Fibroblast of skin of left biceps (primary cell): ENCODE measurements at regions not wholly inside any gene's neighbourhood (a gene's known extent, or its start where the extent isn't known, plus 50 kb on each side); places are given as distances from the start of the nearest gene placed in this dataset.
"Not testable (repeated sequence)": the region's sequence is repeated elsewhere in the genome, so short reads cannot be mapped to it uniquely, and the experiment has no call there.

Experiments used
- DNase-seq, 2 experiments: peaks; one replicate each; pipeline ENCODE4 v3.0.0-alpha.2; 2013; ENCODE audit warnings: low read depth in 2 of 2

DNA sequence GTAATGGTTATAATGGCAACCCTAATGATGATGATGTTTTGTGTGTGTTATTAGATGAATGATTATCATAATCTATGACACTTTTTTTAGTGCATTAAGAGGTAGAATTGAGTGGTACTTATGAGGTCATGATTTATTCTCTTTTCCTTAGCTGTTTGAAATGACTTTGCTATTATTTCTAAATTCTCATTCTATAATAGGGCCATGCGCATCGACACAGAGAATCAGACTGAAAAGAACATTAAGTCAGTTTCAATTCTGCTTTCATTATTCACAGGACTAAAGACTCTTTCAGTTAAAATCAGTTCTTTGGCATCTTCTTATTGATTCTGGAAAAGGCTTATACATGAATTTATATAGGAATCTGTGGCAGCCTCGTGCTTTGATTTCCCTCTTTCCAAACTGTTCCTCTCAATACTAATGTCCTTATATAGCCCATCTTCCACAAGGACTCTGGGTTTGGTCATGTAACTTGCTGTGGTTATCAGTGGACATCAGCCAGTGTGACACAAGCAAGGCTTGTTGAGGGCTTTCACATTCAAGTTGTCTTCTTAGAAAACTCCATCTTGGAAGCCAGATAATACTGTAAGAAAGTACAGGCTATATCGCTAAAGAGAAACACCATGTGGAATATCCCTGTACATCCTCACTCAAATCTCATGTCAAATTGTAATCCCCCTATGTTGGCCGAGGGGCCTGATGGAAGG lies 140.3 kb upstream of the CHD1 start:
- no peak for DNase-seq

DNA sequence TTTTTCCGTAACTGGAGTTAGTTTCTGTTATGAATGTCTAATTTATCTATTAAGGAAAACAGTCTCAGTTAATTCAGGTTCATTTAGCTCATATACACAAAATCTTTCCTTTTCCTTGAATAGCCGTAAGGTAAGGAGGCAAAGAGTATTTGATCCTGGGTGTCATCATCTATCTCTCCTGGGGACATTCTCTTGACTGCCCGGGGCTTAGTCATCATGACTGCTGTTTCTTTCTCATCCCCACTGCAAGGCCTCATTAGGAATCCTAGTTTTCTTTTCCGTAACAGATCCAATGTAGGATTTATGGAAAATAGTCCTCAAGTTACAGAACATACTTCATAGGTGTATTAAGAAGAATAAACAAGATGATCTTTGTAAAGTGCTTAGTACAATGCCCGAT lies 134.9 kb upstream of the CHD1 start:
- DNase-seq: no peak

DNA sequence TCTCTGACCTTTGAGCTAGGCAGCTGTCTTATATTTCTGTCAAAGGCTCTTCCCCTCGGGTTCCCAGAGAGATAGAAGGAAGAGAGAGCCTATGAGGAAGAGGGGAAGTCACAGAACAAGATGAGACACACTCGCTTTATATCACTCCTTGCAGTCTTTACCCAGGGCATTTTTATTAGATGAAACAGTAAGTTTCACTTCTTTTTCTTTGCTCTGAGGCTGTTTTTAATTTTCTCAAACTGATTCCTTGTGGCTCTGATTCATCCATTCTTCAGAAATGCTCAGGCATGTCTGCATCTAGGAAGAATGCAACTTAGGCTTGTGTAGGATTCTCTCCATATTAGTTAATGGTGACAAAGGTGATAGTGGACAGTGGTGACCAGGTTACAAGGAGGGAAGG lies 132.9 kb upstream of the CHD1 start:
- DNase-seq: peak; percentile 49 to 50

DNA sequence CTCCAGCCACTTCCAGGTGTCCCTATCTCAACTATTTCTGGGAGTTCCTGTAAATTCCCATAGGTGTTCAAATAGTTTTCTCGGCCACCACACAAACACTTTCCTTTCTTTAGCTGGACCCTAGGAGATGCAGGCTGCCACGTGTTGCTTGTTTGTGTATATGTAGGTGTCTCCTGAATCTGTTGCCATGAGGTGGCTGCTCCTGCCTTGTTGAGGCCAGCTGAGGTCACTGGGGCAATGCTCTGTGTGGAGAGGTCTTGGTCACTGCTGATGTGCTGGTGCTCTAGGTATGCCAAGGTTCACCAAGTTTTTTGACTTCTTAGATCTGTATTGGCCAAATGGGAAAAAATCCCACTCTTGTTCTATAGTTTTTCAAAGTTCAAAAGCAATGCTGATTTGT lies 132.5 kb upstream of the CHD1 start:
- no peak for DNase-seq

DNA sequence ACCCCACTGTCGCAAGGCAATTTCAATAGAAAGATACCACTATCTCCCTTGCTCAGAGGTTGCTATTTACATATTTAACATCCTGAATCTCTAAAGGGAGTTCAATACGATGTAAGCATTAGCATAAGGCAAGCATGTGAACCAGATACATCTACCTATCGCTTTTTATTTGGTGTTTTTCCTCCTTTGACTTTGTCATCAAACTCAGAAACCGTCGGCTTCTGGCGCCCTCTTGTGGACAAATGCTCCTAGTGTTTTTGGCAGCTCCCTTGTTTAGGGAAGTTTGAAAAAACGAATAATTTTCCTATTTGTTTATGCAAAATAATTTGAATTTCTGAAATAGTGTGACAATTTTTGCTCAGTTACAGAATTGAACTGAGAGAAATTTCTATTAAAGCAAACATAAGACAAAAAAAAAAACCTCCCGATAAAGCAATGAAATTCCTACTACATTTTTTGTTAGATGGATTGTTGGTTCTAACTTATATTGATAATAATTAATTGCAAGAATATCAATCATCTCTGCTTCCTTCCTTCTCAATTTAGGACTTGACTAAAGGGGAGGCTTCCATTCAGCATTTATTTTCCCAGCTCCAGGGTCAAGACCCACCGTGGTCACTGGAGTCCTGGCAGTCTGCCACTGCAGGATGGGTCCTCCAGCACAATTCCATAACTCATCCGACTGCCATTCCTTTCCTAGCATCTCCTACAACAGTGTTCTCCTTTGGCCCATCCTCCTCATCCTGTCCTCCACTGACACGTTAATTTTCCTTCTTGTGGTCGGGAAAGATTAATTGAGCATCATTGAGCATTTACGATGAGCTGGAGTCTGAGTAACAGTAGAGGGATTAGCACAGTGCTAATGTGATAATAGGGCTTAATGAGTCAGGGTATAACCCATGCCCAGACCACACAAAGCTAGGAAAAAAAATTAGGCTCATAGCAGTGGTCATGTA lies 131.8 kb upstream of the CHD1 start:
- DNase-seq: peak; percentile 27 to 30

DNA sequence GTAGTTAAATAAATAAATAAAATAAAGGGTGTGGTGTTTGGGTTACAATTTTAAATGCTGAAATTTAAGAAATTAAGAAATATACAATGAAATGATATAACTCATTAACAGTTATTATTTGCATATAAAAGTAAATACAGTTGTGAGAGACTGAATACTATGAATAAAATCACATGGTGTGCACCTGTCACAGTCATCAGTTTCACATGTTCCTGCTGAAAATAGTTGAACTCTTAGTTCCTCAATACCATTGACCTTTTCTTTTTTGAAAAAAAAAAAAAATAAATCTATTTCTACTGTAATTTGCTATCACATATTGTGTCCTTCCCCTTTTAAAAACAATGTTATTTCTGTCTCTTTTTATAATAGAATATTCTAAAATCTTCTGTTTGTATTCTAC lies 130.9 kb upstream of the CHD1 start:
- no peak for DNase-seq

DNA sequence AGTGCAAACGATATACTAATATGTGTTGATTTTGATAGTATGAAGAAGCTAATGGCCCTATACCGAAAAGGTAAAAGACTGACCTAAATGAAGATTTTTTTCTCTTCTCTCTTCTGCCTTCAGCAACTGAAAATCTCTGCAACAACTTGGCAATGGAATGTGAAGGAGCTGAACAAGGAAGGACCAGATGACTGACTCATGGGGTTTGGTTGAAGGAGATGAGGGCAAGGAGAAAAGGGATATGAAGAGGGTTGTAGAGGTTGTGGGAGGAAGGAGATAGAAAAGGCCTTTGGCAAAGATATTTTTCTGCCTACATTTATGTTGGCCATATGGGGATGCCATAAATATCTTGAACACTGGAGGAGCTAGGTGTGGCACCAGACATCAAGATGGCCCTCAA lies 129.7 kb upstream of the CHD1 start:
- DNase-seq: no peak

DNA sequence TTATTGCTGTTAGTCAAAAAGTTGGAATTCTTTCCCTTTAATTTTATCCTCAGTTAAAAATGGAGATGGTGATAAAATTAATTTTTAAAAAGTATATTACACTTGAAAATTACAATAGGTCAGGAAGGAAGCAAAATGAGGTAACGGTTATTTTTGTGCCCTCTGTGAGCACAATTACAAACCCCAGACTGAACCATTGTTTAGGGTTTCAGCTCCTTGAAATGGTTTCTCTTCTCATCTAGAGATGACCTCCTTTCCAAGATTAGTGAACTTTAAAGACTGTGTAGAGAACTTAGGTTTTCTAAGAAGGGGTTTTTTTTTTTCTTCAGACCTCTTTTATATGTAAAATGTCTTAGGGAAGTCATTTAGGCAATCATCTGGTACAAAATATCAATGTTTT lies 126.2 kb upstream of the CHD1 start:
- no peak for DNase-seq

DNA sequence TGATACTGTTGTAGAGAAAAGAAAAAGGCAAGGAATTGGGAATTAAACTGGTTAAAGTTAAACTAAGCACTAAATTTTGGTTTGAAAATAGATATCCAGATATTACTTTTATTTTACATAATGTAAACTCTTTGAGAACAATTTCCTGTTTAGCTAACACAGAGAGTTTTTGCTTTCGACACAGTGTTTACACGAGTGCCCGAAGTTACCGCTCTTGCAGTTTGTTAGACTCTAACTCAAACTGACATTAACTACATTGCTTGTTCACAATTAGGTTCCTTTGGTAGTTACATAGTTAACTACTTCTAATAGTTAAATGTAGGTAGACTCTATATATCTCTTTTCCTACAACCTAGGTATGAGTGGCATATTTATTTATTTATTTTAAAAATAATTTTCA lies 117.1 kb upstream of the CHD1 start:
- no peak for DNase-seq

DNA sequence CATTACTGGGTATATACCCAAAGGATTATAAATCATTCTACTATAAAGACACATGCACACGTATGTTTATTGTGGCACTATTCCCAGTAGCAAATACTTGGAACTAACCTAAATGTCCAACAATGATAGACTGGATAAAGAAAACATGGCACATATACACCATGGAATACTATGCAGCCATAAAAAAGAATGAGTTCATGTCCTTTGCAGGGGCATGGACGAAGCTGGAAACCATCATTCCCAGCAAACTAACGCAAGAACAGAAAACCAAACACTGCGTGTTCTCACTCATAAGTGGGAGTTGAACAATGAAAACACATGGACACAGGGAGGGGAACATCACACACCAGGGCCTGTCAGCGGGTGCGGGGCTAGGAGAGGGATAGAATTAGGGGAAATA lies 114.5 kb upstream of the CHD1 start:
- not testable (repeated sequence) for DNase-seq

DNA sequence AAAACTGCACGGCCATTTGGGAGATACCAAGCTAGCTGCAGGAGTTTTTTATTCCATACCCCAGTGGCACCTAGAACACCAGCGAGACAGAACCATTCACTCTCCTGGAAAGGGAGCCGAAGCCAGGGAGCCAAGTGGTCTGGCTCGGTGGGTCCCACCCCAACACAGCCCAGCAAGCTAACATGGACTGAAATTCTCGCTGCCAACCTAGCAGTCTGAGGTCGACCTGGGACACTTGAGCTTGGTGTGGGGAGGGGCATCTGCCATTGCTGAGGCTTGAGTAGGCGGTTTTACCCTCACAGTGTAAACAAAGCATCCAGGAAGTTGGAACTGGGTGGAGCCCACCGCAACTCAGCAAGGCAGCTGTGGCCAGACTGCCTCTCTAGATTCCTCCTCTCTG lies 108.9 kb upstream of the CHD1 start:
- DNase-seq: no peak

DNA sequence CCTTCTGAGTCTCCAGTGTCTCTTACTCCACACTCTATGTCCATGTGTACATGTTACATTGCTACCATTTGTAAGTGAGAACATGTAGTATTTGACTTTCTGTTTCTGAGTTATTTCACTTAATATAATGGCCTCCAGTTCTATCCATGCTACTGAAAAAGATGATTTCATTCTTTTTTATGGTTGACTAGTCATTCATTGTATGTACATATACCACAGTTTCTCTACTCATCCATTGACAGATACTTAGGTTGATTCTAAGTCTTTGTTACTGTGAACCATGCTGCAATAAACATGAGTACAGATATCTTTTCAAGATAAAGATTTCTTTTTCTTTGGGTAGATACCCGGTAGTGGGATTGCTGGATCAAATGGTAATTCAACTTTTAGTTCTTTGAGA lies 107.1 kb upstream of the CHD1 start:
- no peak for DNase-seq

DNA sequence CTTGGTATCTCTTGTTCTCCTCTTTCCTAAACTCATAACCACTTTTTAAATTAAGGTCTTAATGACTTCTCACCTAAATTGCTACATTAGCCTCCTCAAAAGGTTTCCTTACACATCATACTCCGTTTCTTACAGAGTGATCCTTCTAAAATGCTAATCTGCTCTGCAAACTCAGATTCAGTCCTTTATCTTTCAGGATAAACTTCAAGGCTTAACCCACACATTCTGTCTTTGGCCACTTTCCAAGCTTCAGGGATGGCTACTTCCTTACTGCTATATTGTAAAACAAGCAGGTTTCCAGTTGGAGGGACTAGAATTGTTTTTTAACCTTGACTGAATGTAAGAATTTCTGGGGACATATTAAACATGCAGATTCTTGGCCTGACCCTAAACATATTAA lies 105.5 kb upstream of the CHD1 start:
- no peak for DNase-seq

DNA sequence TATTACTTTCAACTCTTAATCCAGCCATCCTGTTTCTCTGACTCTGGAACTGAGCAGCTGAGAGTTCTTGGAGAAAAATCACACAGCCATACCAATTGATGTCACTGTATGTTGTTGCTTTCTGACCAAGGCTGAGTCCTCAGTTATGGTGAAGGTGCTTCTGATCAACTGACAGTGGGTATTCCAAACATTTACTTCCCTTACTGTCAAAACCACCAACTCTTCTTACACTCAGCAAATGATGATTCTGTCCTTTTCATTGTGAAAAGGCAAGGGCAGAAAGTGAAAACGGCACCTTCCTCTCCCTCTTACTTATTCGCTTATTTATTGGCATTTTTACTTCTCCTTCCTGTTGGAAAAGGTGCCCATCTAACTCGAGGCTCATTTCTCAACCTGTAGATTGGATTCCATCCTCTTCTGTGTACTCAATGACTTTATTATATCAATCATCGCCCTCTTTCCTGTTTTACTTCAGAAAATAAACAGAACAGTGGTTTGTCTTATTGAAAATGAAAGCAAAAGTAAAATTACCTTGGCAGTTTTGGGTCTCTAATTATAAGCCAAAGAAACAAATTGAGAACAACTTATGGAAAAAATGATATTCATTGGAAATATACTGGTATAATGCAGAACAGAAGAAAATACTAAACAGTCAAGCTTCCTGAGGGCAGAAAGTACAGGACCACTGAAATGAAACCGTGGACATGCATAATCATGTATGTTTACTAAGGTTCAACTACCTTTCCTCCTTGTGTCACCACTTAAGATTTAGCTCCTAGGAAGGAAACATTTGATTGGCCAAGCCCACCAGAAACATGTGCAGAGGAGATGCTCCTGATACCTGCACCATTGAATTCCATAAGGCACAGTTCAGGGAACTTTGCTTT lies 104.5 kb upstream of the CHD1 start:
- DNase-seq: no peak

DNA sequence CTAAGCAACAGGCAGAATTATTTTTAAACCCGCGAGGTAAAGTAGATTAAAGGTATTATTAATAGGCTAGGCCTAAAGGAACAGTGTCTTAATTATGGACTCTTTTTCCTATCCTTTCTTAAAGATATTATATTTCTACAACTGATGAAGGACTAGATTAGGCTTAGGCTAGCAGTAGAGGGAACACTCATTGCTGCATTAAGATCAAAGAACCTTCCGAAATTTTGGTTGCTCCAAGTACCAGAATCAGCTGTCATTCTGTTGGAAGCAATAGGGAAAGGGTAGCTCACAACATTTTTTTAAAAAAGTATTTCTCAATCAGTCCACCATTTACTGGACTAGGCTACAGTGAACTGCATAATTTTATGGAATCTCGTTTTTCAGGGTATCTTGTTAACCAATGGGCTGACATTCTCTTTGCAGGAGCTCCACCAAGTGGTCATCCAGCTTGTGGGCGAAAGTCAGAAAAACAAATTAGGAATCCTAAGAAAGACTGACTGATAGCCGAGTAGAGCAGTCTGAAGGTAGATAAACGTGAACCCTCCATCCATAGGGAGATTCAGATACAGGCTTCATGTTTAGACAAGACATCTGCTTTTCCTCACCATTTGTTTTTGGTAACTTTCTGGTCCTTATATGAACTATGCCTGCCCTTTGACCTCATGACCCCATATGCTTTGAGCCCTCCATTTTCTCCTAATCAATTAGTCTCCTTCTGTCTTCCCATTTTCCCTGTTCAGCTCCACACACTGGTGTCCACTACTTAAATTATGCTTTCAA lies 103.6 kb upstream of the CHD1 start:
- DNase-seq: peak; percentile 38 to 39

DNA sequence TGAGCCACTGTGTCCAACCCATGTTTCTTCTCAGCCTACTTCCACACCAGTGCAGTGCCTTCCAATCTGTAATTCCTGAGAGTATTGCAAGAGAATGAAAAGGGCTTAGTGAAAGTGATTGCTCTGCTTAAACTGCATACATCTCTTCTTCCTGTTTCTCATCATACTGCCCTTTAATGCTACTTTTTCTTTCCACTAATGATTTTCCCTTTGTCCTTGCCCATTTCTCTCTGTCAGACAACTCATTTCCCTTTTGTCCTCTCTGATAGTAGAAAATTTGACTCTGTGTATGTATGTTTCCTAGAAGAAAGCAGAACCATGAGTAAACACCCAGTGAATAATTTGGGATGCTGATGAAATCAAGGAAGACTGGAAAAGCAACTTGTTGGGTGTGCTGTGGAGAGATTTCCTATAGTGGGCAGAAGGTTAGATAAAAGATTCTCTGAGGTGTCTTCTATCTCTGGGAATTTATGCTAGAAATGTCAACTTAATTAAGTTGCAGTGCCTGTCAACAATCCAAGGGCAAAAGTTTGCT lies 102.2 kb upstream of the CHD1 start:
- no peak for DNase-seq

DNA sequence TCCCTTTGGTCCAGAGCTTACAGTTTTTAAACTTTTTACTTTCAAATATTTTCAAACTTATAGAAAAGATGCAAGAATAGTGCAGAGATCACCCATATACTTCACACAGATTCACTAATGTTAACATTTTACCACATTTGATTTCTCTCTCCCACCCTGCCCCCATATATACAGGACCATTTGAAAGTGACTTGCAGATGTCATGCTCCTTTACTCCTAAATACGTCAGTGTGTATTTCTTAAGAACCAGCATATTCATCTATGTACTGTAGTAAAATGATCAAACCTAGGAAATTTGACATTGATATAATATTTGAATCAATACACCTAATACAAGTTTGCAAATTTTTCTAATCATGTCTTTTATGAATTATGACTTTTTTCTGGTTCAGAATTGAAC lies 100.4 kb upstream of the CHD1 start:
- no peak for DNase-seq

DNA sequence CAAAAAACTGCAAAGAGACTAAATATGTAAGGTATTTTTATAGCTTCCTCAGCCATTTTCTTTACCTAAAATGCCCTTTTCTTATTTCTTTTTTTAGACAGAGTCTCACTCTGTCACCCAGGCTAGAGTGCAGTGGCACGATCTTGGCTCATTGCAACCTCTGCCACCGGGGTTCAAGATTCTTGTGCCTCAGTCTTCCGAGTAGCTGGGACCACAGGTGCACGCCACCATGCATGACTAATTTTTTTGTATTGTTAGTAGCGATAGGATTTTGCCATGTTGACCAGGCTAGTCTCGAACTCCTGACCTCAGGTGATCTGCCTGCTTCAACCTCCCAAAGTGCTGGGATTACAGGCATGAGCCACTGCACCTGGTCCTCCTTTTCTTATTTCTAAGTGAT lies 99.4 kb upstream of the CHD1 start:
- DNase-seq: not testable (repeated sequence)

DNA sequence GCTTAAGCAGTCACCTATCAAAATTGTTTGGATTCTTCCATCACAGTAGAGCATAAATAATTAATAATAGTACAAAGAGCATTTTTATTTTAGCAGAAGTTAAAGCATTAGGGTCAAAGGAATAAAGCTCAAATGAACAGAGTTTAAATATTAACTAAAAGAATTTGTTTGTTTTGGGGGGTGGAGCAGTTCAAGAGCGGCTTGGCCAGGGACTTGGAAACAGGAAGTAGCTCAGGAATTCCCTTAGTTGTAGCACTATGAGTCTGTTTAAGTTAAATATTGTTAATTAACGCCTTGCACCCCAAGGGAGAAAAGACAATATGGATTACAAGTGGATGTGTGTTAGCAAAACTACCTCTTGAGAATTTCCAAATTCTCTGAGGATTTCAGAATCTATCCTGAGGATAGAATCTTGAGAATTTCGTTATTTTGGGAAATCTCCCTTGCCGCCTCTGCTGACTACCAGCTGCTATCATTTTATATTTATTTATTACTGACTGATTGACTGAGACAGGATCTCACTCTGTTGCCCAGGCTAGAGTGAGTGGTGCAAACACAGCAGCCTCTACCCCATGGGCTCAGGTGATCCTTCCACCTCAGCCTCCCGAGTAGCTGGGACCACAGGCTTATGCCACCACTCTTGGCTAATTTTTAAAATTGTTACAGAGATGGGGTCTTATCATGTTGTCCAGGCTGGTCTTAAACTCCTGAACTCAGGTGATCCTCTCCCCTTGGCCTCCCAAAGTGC lies 96.7 kb upstream of the CHD1 start:
- DNase-seq: no peak

DNA sequence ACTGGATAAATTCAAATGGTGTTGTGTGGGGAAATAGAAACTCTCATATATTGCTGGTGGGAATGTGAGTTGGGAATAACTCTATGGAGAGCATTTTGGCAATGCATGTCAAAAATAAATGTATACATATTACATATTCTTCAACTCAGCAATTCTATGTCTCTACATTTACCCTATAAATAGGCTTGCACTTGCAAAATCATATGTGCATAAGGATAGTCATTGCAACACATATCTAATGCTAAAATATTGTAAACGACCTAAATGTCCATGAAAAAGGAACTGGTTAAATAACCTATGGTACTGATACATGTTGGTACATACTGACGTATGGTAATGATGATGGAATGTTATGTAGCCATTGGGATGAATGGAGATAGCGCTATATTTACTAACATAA lies 94.5 kb upstream of the CHD1 start:
- no peak for DNase-seq
